ENCODE measurements at regions not wholly inside any gene's neighbourhood (a gene's known extent, or its start where the extent isn't known, plus 50 kb on each side); places are given as distances from the start of the nearest gene placed in this dataset.

GRCh38 chr7:85659364-85659763 is 472.5 kb upstream of the SEMA3D start:
- TF ChIP-seq POLR2A (IDR thresholded peaks at IDR 0.05) (no peak), CTCF (IDR thresholded peaks at IDR 0.05) (no peak)
